ENCODE measurements at regions not wholly inside any gene's neighbourhood (a gene's known extent, or its start where the extent isn't known, plus 50 kb on each side); places are given as distances from the start of the nearest gene placed in this dataset.

- TF ChIP-seq CTCF (IDR thresholded peaks at IDR 0.05; ENCODE audit: borderline replicate concordance, extremely low read depth, low read length, poor library complexity, severe bottlenecking) (no peak), EZH2 (IDR thresholded peaks at IDR 0.05; ENCODE audit: borderline replicate concordance, low read depth, low read length, severe bottlenecking) (no peak)
These were observed 130.9 kb upstream of the CNTNAP5 start for GRCh38 chr2:123894167-123894566.

All from DND-41 (cell line).